ENCODE measurements at regions not wholly inside any gene's neighbourhood (a gene's known extent, or its start where the extent isn't known, plus 50 kb on each side); places are given as distances from the start of the nearest gene placed in this dataset.
"Not testable (repeated sequence)": the region's sequence is repeated elsewhere in the genome, so short reads cannot be mapped to it uniquely, and the experiment has no call there.

DNA sequence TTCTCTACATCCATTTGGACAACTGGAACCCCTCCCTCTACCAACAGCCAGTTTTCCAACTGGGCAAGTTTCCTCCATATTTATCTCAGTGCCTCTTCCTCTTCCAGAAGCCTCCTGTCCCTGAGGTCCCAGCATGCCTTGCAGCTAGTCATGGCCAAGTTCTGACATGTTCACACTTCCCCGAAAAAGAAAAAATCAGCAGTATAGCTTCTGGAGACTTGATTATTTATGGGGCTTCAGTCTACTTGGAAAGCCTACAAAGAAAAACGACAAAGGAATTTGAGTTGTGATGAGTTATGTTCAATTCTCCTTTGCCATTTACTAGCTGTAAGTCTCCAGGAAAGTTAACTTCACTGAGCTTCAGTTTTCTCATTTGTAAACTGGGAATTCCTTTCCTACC is 406.5 kb downstream of the MAFB start:
- DNase-seq (ENCODE audit: low read depth in 2 of 2, low spot score in 1 of 2), result no peak

- DNase-seq (ENCODE audit: low read depth in 2 of 2, low spot score in 1 of 2), result no peak
These were observed 408.4 kb downstream of the MAFB start for GRCh38 chr20:40280616-40281015.

- DNase-seq (ENCODE audit: low read depth in 2 of 2, low spot score in 1 of 2), result no peak
These were observed 409.6 kb downstream of the MAFB start for GRCh38 chr20:40279390-40279789.

GRCh38 chr20:40278673-40279072 is 410.4 kb downstream of the MAFB start:
- DNase-seq (ENCODE audit: low read depth in 2 of 2, low spot score in 1 of 2), result no peak

- DNase-seq (ENCODE audit: low read depth in 2 of 2, low spot score in 1 of 2), result no peak
These were observed 412.7 kb downstream of the MAFB start for GRCh38 chr20:40276301-40276700.

- DNase-seq (ENCODE audit: low read depth in 2 of 2, low spot score in 1 of 2), result no peak
These were observed 413.3 kb downstream of the MAFB start for GRCh38 chr20:40275738-40276137.

DNA sequence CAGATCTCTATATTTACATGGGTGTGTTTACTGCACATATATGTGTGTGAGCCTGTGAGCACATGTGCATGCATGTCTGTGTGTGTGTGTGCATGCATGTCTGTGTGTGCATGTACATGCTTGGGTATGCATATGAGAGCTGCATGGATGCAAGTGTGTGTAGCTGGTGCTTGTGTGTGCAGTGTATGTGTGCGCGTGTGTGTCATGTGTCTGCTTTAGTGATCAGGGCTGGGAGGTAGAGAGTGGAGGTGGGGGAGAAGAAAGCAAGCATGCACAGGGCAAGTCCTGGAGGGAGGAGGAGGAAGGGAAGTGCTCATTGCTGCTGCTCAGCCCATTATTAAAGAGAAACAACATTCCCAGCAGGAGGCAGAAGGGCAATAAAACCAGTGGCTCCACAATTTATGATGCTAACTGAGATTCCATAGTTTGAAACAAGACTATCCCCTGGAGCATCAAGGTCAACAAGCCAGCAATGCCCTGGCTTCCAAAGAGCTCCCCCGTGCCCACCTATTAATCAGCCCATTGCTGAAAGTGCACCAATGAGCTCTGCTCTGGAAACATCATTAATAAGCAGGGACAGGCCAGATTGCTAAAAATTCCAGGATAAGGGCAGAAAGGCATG is 414.0 kb downstream of the MAFB start:
- no peak for DNase-seq (ENCODE audit: low read depth in 2 of 2, low spot score in 1 of 2)

- DNase-seq (ENCODE audit: low read depth in 2 of 2, low spot score in 1 of 2), result not testable (repeated sequence)
These were observed 419.8 kb downstream of the MAFB start for GRCh38 chr20:40269274-40269673.

DNA sequence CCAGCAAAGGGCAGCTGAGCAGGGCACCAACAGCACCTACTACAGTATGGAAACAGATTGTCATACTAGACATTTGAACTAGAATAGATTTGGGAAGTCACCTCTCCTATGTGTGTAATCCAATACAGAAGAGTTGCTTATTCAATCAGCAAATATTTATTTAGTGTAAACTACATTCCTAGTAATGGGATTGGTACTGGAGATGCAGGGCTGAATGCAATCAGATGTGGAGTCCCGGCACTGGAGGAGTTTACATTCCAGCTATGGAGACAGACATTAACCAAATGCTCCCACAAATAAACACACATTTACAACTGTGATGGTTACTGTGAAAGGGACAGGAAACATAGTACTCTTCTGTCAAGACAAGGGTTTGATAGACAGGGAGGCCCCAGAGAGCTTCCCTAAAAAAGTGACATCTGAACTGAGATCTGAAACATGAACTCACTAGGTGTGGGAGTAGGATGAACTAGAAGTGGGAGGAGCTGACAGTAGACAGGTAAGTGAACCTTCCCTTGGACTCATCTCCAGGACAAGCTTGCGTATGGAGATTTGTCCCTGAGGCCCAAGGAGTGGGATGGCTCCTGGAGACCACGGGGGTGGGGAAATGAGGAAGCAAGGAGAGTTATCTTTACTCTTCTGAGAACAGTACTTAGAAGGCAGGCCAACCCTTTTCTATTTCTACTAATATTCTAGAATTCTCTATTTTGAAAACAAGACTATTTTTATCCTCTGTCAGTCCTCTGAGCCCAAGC is 420.5 kb downstream of the MAFB start:
- DNase-seq (ENCODE audit: low read depth in 2 of 2, low spot score in 1 of 2), result no peak

DNA sequence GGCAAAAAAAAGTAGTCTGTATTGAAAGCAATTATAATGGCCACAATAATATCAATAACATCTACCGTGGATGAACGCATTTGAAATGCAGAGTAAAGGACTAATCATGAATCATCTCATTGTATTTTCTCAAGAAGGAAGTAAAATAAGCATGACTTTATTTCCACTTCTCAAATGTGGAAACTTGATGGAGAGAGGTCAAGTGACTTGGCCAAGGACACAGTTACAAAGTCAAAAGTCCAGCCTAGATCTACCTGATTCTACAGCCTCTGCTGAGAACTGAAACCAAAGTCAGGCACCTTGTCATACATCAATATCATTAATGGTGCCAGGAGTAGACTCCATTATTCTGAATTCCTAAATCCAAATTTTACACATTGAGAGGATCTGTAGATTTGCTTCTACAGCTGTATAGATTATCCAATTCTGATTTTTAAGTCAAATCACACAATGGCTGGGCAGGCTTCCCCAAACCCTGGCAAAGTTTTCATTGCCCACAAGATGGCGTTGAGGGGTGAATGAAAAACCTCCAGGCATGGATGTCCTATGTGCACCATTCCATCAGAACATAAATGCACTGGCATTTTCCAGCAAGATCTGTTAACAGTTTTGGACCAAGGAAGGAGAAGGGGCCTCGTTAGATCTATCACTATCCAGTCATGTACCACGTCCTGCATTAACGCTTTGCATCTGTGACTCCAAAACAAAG is 423.1 kb downstream of the MAFB start:
- no peak for DNase-seq (ENCODE audit: low read depth in 2 of 2, low spot score in 1 of 2)

- no peak for DNase-seq (ENCODE audit: low read depth in 2 of 2, low spot score in 1 of 2)
These were observed 426.8 kb downstream of the MAFB start for GRCh38 chr20:40262219-40262618.

DNA sequence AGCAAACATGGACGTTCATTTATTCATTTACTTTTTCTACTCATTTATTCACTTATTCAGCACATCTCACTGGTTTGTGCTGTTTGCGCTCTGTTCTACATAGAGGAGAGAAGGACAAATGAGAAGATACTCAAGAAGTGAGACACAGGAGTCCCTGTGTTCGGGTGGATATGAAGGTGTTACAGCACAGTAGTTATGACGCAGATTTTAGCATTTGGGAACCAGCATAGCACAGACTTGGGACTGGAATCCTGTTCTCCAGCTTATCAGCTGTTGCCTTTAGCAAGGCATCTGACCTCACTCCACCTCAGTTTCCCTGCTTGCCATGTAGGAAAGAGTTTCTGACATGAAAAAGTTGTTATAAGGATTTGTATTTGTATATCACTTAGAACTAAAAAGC is 430.1 kb downstream of the MAFB start:
- no peak for DNase-seq (ENCODE audit: low read depth in 2 of 2, low spot score in 1 of 2)

DNA sequence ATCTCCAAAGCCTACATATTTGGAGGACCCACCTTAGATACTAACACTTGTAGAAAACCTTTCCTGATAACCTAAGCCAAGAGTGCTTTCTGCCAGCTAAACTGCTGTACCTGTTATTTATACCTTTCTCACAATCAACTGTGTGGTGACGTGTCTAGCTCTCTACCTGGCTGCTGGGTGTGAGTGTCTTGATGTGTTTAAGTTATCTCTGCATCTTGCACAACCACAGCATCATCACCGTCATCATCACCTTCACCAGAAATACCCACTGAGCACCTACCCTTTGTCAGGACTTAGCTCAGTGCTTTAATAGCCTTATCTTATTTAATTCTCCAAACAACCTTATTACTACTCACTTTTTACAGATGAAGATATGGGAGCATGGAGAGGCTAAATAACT is 431.3 kb downstream of the MAFB start:
- no peak for DNase-seq (ENCODE audit: low read depth in 2 of 2, low spot score in 1 of 2)

GRCh38 chr20:40255365-40255764 is 433.7 kb downstream of the MAFB start:
- DNase-seq (ENCODE audit: low read depth in 2 of 2, low spot score in 1 of 2), result no peak

DNA sequence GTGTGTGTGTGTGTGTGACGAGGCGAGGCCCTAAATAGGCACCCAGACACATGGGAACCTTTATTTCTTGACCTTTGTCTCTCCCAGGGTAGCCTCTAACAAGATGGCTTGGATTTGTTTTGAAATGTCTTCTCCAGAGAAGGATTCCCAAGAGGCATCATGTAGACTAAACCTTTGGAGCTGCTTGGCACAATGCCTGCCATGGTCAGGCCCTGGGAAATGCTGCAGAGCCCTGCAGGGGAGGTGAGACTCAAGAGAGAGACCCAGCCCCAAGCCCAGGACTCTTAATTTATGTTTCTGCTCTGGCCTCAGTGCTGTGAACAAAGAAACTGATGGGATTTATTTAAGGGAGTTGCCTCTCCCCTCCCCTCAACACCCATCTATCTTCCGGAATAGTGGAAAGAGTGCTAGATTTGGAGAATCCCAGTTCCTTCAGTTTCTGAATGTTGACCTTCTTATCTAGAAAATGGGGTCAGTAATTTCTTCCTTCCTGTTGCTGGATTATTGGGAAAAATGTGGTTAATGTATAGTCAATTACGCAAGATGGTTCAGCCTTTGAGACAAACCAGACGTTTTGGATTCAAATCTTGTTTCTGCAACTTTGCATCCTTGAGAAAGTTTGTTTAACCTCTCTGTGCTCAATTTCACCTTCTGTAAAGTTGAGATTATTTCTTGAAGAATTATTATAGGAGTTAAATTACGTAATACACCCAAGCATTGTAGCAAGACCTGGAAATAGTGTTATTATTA is 434.8 kb downstream of the MAFB start:
- no peak for DNase-seq (ENCODE audit: low read depth in 2 of 2, low spot score in 1 of 2)

- DNase-seq (ENCODE audit: low read depth in 2 of 2, low spot score in 1 of 2), result no peak
These were observed 437.6 kb downstream of the MAFB start for GRCh38 chr20:40251284-40251932.

GRCh38 chr20:40249805-40250204 is 439.2 kb downstream of the MAFB start:
- no peak for DNase-seq (ENCODE audit: low read depth in 2 of 2, low spot score in 1 of 2)

DNA sequence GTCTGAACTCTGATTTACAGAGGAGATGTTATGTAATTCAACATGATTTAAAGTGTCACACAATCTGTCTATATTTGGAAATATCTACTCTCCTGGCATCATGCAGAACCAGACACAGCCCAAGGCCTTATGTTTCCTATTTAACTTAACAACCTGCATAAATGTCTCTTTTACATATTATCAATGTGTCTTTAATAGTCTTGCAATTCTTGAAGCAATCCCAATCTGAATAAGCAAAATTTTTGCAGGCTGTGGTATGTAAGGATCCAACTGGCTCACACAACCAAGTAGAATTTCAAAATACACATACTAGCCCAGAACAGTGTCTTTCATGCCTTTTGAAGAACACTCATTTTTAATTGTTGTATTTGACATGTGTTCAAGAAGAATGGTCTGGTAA is 443.2 kb downstream of the MAFB start:
- DNase-seq (ENCODE audit: low read depth in 2 of 2, low spot score in 1 of 2), result no peak

- DNase-seq (ENCODE audit: low read depth in 2 of 2, low spot score in 1 of 2), result no peak
These were observed 444.8 kb downstream of the MAFB start for GRCh38 chr20:40244286-40244685.

DNA sequence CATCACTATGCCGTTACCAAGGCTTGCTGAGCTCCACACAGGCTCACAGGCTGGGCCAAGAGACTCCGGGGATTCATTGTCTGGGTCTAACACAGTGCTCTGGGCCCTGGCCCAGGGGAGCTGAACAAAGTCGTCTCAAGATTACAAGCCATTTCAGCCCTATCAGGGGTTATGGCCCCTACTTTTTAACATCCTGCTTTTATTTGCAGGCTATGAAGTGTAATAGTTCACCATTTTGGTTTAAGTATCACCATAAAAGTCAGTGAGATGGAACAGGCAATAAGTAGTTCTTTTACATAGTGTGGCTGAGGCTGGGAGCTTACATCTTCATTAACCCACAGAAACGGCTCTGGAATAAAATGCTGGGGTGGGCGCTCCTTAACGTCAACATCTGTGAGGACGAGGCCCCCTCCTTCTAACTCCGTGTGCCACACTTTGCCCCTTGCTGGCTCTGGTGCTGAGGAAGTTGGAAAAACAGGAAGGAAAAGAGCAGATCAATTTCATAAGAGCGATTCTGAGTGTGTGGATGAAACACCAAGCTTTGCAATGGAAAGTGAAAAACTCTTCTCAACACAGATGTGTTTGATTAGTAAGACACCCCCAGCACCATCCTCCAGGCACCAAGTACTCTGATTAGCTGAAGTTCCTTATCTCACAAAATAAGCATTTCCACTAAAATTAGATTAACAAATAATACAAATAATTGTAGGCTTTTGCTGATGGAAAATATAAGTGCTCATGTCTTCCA is 447.3 kb downstream of the MAFB start:
- no peak for DNase-seq (ENCODE audit: low read depth in 2 of 2, low spot score in 1 of 2)

Data from stimulated activated CD8-positive, alpha-beta memory T cell treated with anti-CD3 and anti-CD28 coated beads, Interleukin-4, amount 100 ng/mL, for 1 hour (primary cell).